ENCODE measurements at regions not wholly inside any gene's neighbourhood (a gene's known extent, or its start where the extent isn't known, plus 50 kb on each side); places are given as distances from the start of the nearest gene placed in this dataset.

DNA sequence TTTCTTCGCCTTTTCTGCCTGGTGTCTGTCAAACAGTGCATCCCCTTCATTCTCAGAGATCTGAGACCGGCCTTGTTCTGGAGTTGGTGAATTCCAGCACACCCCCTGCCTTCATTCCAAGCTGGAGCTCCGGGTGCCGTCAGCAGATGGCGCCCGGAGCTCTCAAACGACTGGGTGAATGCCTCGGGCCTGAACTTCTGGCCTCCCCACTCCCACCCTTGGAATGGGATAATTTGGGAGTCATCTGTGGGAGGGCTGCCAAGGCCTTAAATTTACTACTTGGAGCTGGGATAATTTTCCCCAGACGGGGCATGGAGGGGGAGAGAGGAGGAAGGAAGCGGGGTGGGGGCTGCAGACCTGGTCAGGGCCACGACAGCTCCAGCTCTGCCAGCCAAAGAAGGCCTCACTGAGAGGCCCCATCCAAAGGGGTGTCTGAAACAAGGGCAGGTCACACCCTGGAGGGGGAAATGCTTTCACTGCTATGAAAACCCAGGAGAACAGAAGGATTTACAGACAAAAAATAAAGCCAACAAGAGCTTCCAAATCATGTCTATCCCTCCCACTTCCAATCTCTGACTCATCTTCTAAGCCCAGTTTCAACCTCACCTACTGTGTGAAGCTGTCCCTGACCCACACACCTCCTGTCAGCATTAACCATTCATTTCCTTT, 187.9 kb downstream of the OPA1 start:
- DNase-seq (ENCODE audit: low read depth): no peak
- H3K36me3 ChIP-seq (ENCODE audit: control insufficient read depth, insufficient read depth, low read length): no peaks in the 10 kb centered on the region
- no peaks in the 10 kb centered on the region for H3K27me3 ChIP-seq (ENCODE audit: control insufficient read depth, insufficient read depth, low read length)
- TF ChIP-seq, protein P1, sequence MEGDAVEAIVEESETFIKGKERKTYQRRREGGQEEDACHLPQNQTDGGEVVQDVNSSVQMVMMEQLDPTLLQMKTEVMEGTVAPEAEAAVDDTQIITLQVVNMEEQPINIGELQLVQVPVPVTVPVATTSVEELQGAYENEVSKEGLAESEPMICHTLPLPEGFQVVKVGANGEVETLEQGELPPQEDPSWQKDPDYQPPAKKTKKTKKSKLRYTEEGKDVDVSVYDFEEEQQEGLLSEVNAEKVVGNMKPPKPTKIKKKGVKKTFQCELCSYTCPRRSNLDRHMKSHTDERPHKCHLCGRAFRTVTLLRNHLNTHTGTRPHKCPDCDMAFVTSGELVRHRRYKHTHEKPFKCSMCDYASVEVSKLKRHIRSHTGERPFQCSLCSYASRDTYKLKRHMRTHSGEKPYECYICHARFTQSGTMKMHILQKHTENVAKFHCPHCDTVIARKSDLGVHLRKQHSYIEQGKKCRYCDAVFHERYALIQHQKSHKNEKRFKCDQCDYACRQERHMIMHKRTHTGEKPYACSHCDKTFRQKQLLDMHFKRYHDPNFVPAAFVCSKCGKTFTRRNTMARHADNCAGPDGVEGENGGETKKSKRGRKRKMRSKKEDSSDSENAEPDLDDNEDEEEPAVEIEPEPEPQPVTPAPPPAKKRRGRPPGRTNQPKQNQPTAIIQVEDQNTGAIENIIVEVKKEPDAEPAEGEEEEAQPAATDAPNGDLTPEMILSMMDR (IDR thresholded peaks at IDR 0.05; ENCODE audit: insufficient read depth, low read length, poor library complexity, severe bottlenecking): peak; percentile 90
- H3K4me3 ChIP-seq (ENCODE audit: low read depth, low read length): no peak overlapping the region

DNA sequence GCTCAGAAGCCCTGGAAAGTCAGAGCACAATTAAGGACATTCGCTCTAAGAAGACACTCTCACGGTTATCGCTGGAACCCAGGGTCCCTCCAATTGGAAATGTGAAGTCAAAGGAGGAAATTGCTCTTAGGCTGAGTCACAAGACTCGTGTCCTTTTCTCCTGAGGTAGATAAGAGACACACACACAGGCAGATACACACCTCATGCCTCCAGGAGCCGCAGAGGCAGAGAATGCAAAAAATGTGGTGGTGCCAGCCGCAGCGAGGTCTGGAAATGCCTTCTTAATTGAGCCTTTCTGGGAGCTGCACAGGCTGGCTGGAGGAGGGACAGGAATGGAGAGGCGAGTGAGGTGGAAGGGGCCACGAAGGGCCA, 189.3 kb downstream of the OPA1 start:
- Histone ChIP-seq H3K36me3 (ENCODE audit: control insufficient read depth, insufficient read depth, low read length) (no peaks in the 10 kb centered on the region), H3K27me3 (ENCODE audit: control insufficient read depth, insufficient read depth, low read length) (no peaks in the 10 kb centered on the region), H3K4me3 (ENCODE audit: low read depth, low read length) (no peak overlapping the region)
- peak; percentile 93 for DNase-seq (ENCODE audit: low read depth)
- TF ChIP-seq, protein P1 (IDR thresholded peaks at IDR 0.05; ENCODE audit: insufficient read depth, low read length, poor library complexity, severe bottlenecking): no peak

DNA sequence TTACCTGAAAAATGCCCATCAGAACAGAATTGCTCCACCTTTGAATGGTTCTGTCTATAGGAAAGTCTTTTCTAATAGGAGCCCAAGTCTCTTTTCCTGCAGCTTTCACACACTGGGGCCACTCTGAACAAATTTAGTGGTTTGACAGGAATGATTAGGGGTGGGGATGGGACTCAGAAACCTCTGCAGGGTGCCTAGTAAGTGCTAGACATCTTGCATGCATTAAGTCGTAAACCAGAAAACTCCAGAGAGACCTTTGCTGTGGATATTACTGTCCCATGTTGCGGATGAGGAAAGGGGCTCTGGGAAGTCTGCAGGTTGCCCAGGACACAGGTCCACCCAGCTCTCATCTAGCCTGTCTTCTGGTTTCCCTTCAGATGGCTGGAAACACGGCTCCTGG, 189.7 kb downstream of the OPA1 start:
- Histone ChIP-seq H3K27me3 (ENCODE audit: control insufficient read depth, insufficient read depth, low read length) (no peaks in the 10 kb centered on the region), H3K36me3 (ENCODE audit: control insufficient read depth, insufficient read depth, low read length) (no peaks in the 10 kb centered on the region), H3K4me3 (ENCODE audit: low read depth, low read length) (no peak overlapping the region)
- DNase-seq (ENCODE audit: low read depth): no peak
- TF ChIP-seq, protein P1 (IDR thresholded peaks at IDR 0.05; ENCODE audit: insufficient read depth, low read length, poor library complexity, severe bottlenecking): no peak

DNA sequence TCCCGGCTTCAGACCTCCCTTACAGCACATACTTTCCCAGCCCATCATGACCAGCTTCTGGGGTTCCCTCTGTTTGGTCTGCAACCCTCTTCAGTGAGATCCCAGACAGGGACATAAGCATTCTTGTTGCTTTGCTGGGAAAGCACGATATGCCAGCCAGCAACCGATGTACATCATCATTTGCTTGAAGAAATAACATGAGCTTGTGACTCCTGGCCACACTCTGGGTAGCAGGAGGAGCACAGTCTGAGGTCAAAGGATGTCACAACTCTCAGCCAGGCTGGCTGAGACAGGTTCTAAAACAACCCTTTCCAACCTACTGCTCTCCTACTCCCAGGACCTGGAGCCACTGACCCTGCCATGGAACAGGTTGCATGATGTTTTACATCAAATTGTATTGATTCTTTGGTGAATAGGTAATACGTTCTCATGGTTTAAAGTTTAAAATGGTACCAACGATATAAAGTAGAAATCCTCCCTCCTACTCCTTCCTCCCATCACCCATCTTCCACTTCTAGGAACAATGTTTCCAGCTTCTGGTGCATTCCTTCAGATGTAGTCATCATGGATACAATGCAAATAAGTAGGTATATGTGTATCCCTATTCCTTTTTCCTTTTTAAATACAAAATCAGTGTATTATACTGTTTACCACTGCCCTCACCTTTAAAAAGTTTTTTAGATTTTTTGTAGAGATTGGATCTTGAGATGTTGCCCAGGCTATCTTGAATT, 190.3 kb downstream of the OPA1 start:
- TF ChIP-seq, protein P1 (IDR thresholded peaks at IDR 0.05; ENCODE audit: insufficient read depth, low read length, poor library complexity, severe bottlenecking): no peak
- H3K36me3 ChIP-seq (ENCODE audit: control insufficient read depth, insufficient read depth, low read length): no peaks in the 10 kb centered on the region
- DNase-seq (ENCODE audit: low read depth): no peak
- H3K27me3 ChIP-seq (ENCODE audit: control insufficient read depth, insufficient read depth, low read length): no peaks in the 10 kb centered on the region
- H3K4me3 ChIP-seq (ENCODE audit: low read depth, low read length): no peak overlapping the region

DNA sequence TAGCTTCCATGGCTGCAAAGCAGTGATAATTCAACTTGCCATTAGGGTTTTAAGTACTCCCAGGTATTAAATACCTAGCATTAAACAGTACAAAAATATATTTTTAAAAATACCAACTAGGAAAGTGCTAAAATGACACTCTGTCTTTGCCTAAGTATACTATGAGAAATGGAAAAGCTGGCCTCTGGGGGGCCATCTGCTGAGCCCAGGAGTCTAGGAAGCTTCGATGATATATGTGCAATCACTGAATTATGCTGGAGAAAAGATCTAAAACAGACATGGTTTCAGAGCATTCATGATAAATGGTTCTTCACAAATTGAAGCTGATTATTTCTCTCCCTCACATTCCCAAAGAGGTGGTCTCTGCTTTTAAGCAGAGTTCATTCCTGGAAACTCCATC, 191.8 kb downstream of the OPA1 start:
- DNase-seq (ENCODE audit: low read depth): no peak
- TF ChIP-seq, protein P1 (IDR thresholded peaks at IDR 0.05; ENCODE audit: insufficient read depth, low read length, poor library complexity, severe bottlenecking): no peak
- Histone ChIP-seq H3K27me3 (ENCODE audit: control insufficient read depth, insufficient read depth, low read length) (no peaks in the 10 kb centered on the region), H3K36me3 (ENCODE audit: control insufficient read depth, insufficient read depth, low read length) (no peaks in the 10 kb centered on the region), H3K4me3 (ENCODE audit: low read depth, low read length) (no peak overlapping the region)
